T47D (cell line): ENCODE measurements at regions not wholly inside any gene's neighbourhood (a gene's known extent, or its start where the extent isn't known, plus 50 kb on each side); places are given as distances from the start of the nearest gene placed in this dataset.

Source experiments
- DNase-seq, 2 experiments: peaks; one replicate each; pipeline versions ENCODE4 v3.0.0 to v3.0.0-alpha.2; 2011 to 2012; ENCODE audit warnings: low read depth in 1 of 2, low spot score in 1 of 2
- JUND ChIP-seq: IDR thresholded peaks from 2 replicates; pipeline ENCODE4 v1.6.1; 2012; ENCODE audit warnings: low read depth
- in situ Hi-C: cut with HindIII; loops from 2 replicates; pipeline ENCODE4 v1.10.0; 2016; ENCODE audit warnings: low sequenced_read_pairs, low pct_unique_long_range_greater_than_20kb

DNA sequence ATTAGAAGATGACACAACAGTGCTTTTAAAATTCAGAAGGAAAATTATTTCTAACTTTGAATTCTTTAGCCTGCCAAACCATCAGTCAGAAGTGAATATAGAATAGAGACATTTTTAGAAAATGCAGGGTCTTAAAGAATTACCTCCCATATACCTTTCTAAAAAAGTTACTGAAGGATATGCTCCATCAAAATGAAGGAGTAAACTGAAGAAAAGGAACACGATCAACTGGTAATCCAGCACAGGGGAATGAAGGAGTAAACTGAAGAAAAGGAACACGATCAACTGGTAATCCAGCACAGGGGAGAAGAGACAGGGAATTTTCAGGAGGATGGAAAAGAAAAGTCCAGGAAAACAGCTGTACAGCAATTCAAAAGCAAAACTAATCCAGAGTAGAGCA, 75.4 kb upstream of the LDLRAD3 start:
- in situ Hi-C loops = no loop called here
- no peak for DNase-seq
- no peak for TF ChIP-seq JUND

GRCh38 chr11:35873721-35874120, 70.1 kb upstream of the LDLRAD3 start:
- in situ Hi-C loops = no loop called here
- 0 out of 2 replicates have a peak, but pooled peaks have one; percentile 9 for TF ChIP-seq JUND
- DNase-seq = peak; percentile 41 to 86

DNA sequence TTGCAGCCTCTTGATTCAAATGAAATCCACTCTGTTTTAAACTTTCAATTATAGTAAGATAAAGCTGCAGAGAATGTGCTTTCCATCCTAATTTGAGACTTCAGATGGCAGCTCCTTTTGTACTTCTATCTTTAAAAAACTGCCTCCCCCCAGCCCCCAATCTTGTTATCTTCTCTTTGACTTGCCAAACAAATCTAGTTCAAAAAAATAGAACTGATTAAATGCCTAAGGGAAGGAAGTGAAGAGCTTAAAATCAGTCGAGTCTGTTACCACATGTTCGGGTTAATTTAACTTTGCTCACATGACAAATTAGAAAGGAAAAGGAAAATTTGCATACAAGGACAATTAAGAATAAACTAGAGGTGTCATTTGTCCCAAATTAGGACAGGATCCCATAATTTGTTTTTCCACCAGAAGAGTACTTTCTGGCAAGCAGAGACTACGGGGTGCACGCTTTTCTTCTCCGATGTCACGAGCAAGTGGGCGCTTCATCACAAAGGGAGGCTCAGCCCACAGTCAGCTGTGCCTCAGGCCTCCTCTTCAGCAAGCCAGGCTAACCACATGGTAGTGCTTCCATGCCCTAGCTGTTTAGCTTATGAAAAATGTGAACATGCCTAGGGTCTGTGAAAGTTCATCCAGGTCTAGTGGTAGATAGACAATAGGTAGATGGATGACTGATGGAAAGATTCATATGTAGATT, 69.0 kb upstream of the LDLRAD3 start:
- no peak for DNase-seq

DNA sequence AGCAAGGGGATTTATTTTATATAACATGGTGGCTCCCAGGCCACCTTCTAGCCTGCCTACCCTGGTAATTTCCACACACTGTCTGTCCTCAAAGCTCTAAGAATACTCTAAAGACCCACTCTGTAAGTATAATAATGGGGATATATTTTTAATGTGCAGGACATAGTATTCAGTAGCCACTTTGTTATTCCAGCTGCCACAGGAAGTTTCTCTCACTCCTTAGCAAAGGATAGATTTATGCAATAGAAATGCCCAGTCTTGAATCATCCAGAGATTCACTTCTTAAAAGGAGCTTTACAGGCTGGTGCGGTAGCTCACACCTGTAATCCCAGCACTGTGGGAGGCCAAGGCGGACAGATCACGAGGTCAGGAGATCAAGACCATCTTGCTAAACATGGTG, 68.4 kb upstream of the LDLRAD3 start:
- no peak for TF ChIP-seq JUND
- no peak for DNase-seq
- in situ Hi-C loops = no loop called here

More for the DNA sequence above, 69.0 kb upstream of the LDLRAD3 start:
- TF ChIP-seq JUND = no peak
- in situ Hi-C loops = no loop called here

- in situ Hi-C loops = no loop called here
- no peak for TF ChIP-seq JUND
These were observed 67.1 kb upstream of the LDLRAD3 start for GRCh38 chr11:35876786-35877185.

DNA sequence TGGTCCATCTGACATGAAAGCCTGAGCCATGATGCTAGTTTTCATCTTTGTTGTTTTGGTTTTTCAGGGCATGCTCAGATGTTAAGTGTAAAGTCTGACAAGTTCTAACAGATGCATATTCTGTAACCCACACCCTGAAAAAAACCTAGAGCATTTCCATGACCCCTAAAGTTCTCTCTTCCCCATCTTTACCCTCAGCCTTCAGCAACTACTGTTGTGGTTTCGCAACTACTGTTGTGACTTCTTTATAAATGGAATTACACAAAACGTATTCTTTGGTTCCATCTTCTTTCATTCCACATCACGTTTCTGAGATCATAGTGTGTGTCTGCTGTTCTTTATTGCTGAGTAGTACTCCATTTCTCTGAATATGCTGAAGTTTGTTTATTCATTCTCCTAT, 65.1 kb upstream of the LDLRAD3 start:
- in situ Hi-C loops = no loop called here
- TF ChIP-seq JUND = no peak

More at GRCh38 chr11:35876786-35877185, 67.1 kb upstream of the LDLRAD3 start:
- no peak for DNase-seq

DNA sequence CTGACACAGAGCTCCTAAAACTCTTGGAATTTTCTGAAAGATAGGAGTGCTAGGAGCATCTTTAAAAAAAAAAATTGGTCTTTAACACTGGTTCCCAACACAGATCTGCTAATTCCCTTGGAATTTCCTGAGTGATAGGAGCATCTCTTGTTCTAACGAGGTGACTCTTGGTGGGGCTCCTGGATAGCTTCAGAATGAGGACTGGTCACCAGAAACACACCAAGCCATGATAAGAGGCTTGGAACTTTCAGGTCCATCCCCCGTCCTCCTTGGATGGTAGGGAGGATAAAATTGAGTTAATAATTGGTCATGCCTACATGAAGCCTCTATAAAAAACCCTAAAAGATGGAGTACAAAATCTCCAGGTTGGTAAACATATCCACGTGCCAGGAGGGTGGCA, 64.5 kb upstream of the LDLRAD3 start:
- in situ Hi-C loops = no loop called here
- DNase-seq = no peak
- TF ChIP-seq JUND = no peak

More for the DNA sequence above, 65.1 kb upstream of the LDLRAD3 start:
- DNase-seq = no peak

DNA sequence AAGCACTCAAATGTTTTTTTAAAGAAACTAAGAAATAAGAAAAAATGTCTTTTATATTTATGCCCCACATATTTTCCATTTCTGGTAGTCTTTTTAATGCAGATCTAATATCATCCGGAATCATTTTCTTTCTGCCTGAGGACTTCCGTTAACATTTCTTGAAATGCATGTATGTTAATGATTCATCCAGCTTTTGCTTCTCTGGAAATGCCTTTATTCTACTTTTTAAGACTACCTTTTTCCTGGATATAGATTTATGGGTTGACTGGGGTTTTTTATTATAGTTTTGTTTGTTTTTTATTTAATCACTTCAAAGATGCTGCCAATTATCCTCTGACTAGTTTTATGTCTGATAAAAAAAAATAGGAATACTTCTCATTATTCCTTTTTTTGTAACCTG, 57.1 kb upstream of the LDLRAD3 start:
- in situ Hi-C loops = no loop called here
- no peak for DNase-seq
- no peak for TF ChIP-seq JUND

GRCh38 chr11:35887737-35888136, 56.1 kb upstream of the LDLRAD3 start:
- DNase-seq = peak in 1 of 2 experiments; percentile 69
- no peak for TF ChIP-seq JUND
- in situ Hi-C loops = no loop called here

- TF ChIP-seq JUND = no peak
- in situ Hi-C loops = no loop called here
- DNase-seq = no peak
These were observed 54.9 kb upstream of the LDLRAD3 start for GRCh38 chr11:35888961-35889360.

- in situ Hi-C loops = no loop called here
- DNase-seq = no peak
- TF ChIP-seq JUND = no peak
These were observed 52.8 kb upstream of the LDLRAD3 start for GRCh38 chr11:35891096-35891495.

GRCh38 chr11:35892166-35892565, 51.7 kb upstream of the LDLRAD3 start:
- in situ Hi-C loops = no loop called here
- TF ChIP-seq JUND = no peak
- DNase-seq = no peak

GRCh38 chr11:35893796-35894475, 49.9 kb upstream of the LDLRAD3 start:
- TF ChIP-seq JUND = no peak
- peak; percentile 22 to 95 for DNase-seq
- in situ Hi-C loops = no loop called here
